GM21360 (cell line): ENCODE measurements at regions not wholly inside any gene's neighbourhood (a gene's known extent, or its start where the extent isn't known, plus 50 kb on each side); places are given as distances from the start of the nearest gene placed in this dataset.

Experiments used
- ATAC-seq: cut with Tn5 transposase; IDR thresholded peaks from one replicate; pipeline ENCODE4 v1.9.1; 2021; ENCODE audit warnings: mild to moderate bottlenecking, moderate library complexity; ENCODE audit not compliant: unreplicated experiment

GRCh38 chr2:145615626-145616025, 1095.7 kb upstream of the ZEB2 start:
- ATAC-seq, result no peak

GRCh38 chr2:145609951-145610350, 1090.0 kb upstream of the ZEB2 start:
- no peak for ATAC-seq

DNA sequence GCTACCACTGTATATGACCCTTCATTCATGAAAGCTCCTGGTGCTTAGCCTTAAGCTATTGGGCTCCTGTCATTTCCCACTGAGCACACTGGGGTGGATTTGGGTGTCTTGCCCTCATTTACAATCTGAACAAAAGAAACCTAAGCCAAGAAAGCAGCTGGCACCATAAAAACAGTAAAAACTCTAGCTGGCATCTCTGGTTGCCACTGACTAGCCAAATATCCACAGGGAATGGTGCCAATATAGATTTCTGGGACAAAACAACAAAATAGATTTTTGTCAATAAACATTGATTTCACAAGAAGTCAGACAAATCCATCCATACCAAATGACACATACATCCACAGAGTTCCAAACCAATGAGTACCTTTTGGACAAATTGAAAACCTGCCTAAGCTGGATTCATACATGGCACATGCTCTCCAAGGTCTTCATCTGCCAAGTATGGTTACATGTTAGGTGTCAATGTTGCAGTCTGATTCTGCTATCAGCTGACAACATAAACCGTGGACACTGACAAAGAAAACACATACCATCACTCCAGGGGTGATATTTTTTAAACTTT, 1081.5 kb upstream of the ZEB2 start:
- no peak for ATAC-seq

DNA sequence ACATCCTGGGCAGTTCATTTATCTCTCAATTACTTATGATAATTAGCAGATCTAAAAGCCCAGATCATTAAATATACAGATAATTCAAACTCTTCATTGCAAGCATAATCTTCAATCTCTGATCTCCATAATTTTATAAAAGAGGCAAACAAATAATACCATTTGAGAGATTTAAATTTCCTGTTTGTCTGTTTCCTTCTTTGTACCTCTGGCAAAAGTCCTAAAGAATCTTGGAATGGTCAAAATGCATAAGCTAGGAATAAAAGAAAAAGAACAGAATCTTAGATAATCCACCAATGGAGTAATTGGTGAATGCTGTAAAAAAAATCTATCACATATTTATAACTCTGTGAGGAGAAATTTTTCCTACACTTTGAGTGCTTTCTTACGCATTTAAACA, 1080.9 kb upstream of the ZEB2 start:
- ATAC-seq, result no peak

DNA sequence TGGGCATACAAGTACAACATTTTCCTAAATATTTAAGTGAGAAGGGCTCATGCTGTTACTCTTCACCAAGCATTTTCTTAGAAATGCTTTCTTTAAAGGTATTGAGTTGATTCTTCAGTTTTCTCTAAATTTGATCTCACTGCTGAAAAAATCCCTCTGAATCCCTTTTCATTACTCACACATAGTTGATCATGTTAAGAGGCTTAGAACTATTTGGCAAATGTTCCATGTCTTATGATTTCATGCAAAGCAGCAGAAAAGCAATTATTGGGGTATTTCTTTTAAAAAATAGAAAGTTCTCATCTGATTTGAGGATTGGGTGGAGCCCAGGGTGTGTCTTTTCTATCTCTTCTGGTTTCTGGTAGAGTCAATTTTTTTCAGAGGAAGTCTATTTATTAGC, 1079.8 kb upstream of the ZEB2 start:
- ATAC-seq, result no peak

- no peak for ATAC-seq
Observed at GRCh38 chr2:145598434-145598833, 1078.5 kb upstream of the ZEB2 start.

DNA sequence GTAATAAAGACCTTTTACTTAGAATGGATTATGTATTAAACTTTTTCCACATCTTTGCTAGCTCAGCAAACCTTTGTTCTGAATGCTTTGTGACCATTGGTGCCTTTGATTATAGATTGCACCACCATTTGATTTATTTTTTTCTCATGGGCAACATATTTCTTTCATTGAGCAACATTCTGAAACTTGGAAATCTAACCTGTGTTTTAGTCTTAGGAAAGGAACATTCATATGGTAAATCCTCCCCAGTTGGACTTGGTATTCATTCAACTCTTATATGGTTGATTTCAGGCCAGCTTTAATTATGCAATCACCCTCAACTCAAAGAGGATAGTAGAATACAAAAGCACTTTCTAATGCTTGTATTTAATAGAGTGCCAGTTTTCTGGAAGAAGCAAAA, 1077.9 kb upstream of the ZEB2 start:
- no peak for ATAC-seq

DNA sequence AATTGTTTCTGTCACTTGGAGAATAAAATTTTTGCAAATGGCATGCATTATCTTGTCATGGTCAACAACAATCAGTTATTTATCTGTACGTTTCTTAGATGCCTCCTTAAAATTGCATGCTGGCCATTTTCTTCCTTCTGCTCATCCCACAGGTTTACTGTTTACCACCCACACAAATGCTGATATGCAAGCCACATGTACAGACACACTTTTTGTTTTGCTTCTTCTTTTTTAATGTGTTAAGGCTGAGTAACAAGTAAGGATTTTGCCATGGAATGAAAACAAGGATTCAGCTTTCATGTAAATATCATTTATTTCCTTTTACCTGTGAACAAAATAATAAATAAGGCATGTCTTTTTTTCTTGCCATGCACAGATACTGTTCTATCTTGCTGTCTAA, 1077.1 kb upstream of the ZEB2 start:
- ATAC-seq, result no peak

DNA sequence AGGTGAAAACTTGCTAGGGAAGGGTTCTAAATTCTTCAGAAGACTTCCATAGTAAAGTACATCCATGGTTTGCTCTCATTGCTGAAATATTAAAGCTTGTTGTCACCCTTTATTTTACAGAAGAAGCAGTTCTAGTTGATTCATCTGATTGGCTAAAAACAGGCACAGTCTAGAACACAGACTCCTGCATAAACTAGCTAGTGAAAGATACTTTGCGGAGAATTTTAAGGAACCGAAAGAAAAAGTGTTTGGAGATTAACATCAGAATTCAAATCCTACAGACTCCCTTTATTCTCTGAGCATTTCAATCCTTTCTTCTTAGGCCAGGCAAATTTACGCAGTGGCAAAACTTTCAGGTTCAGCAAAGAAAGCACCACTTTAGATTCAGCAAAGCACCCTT, 1076.5 kb upstream of the ZEB2 start:
- no peak for ATAC-seq

DNA sequence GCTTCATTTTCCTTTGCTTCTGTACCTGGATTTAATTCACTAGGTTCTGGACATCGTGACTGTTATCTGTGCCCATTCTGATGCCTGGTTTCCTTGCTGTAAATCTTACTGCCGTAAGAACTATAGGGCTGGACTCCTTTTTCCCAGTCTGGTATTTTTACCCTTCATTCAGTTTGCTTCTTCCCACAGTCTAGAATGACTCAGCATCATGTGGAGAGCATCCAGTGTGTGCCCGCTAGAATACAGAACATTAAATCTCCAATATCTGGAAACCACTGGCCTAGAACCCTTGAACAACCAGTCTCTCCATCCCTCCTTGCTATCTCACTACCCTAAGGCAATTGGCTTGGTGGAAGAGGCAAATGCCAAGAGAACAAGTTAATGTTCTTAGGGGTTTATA, 1075.4 kb upstream of the ZEB2 start:
- no peak for ATAC-seq

DNA sequence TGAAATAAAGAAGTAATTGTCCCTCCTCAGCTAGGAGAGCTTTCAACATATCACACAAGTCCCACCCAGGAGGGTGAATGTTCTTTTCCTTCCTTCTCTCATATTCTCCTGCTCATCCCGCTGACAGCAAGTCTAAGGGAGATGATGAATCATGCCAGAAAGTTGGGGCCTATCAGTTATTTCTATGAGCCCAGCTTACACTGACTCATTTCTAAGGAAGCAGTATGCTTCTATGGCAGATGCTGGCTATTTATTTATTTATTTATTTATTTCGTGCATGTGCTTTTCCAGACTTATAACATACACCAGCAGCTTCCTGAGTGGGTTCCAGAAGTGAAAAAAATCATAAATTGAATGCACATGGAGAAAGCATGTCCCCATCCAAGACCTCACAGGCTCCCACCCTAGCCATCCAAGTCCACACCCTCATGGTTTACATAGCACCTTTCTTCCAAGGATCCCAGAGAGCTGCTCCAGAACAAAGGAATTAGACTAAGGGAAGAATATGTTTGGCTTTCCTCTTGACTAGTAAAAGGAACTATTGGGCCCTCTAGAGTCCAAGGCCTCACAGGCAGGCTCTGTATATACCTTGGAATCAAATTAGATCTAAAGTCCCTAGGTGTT, 1074.2 kb upstream of the ZEB2 start:
- peak; percentile 4 for ATAC-seq

GRCh38 chr2:145593280-145593679, 1073.4 kb upstream of the ZEB2 start:
- peak; percentile 59 for ATAC-seq

DNA sequence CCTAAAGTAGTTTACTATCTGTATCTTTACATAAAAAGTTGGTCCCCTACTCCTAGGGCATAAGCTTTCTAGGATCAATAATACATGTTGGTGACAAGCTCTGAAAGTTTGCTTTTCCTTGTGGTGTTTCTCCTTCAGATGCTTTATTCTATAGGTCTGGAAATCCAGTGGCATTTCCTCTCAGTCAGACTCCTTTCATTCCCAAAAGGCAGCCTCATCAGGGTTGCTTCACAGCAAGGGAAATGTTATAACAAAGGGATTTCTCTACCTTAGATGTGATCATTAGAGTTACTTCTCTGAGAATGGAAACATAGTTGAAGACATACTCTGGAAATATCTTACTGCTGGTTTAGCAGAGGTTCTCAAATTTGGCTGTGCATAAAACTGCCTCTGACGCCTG, 1072.4 kb upstream of the ZEB2 start:
- no peak for ATAC-seq

DNA sequence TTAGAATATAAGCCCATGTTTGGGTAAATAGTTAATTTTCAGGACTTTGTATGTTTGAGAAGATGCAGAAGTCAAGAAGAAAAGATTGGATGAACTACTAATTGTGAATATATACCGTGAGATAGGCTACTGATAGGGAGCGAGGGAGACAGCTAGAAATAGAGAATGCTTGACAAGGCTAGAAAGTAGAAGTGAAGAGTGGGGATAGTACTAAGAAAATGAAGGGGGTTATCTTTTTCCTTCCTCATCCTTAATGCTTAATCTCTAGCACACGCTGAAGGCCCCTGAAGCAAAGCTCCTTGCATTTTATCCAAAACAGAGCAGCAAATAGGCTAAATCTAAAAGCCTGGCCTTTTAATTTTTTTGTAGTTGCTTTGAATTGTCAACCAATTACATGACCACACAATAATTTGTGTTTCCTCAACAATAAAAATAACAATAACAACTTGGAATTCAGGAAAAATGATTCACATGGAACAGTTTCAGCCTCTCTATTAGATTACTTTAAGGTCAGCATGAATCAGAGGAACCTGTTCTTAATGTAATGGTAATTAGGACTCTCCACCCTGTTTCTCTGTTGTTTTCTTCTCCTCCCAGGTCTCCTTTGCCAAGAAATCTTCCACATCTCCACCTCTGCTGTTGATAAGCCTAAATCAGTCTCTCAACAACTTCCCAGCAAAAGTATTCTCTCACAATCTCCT, 1071.3 kb upstream of the ZEB2 start:
- ATAC-seq, result no peak

GRCh38 chr2:145587922-145588321, 1068.0 kb upstream of the ZEB2 start:
- no peak for ATAC-seq

- no peak for ATAC-seq
Observed at GRCh38 chr2:145584353-145584752, 1064.4 kb upstream of the ZEB2 start.

DNA sequence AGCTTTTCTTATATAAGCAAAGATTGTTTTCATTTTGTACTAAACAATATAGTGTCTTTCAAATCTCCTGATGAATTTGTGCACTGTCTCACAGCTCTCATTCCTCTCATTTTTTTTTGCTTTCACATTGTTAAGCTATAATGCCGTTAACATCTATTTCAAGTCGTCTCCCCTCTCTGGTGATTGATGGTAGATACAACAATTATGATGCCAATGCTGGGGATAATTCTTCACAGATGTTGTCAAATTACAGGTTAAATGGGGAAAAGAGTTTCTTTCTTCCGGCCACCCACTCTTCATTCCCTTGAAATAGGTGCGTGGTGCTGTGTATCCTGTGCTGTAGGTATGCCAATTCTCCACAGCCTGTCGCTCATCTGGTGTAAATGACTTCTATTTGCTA, 1053.7 kb upstream of the ZEB2 start:
- ATAC-seq, result no peak

- no peak for ATAC-seq
Observed at GRCh38 chr2:145572238-145572637, 1052.3 kb upstream of the ZEB2 start.

- ATAC-seq, result no peak
Observed at GRCh38 chr2:145569108-145569507, 1049.2 kb upstream of the ZEB2 start.

- ATAC-seq, result no peak
Observed at GRCh38 chr2:145563741-145564615, 1044.1 kb upstream of the ZEB2 start.

DNA sequence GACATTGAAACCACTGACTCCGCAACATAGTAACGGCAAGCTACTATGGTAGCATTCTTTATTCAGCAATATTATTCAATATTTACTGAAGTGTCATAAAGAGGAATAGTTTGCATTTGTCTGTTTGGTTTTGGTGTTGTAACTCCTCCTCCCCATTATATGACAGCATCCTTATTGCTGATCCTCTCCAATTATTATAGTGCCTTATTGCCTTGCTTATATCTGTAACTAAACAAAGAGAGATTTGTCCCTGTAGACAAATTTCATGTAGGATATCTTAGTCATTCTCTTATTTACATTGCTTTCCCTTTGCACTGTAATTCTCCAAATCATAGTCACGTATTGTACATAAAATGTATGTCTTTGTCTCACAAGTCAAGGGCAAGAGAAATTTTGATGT, 1041.2 kb upstream of the ZEB2 start:
- no peak for ATAC-seq
